Esophagus squamous epithelium (tissue), 5 donors: ENCODE measurements at regions not wholly inside any gene's neighbourhood (a gene's known extent, or its start where the extent isn't known, plus 50 kb on each side); places are given as distances from the start of the nearest gene placed in this dataset.

Experiments used
- DNase-seq: peaks from one replicate; lab custom pipeline; 2025; lab: John Stamatoyannopoulos, UW
- H3K27ac ChIP-seq, 4 donors: fragments of 200-600 bp; sonication (generic); one replicate each; pipeline ENCODE4 v1.5.1; 2016 to 2019; ENCODE audit warnings: mild to moderate bottlenecking in 1 of 4
- H3K27me3 ChIP-seq, 4 donors: fragments of 200-600 bp; sonication (generic); 1 replicate in 3 of 4; 2 replicates in 1 of 4; pipeline versions ENCODE4 v1.5.1 to v1.6.0; 2017 to 2021; ENCODE audit warnings: antibody characterized with exemption in 1 of 4
- H3K36me3 ChIP-seq, 3 donors: fragments of 200-600 bp; sonication (generic); one replicate each; pipeline ENCODE4 v1.5.1; 2016 to 2019
- H3K4me1 ChIP-seq, 3 donors: fragments of 200-600 bp; sonication (generic); one replicate each; pipeline ENCODE4 v1.5.1; 2017 to 2019
- H3K4me3 ChIP-seq, 4 donors: fragments of 200-600 bp; sonication (generic); 1 replicate in 3 of 4; 2 replicates in 1 of 4; pipeline ENCODE4 v1.5.1; 2016 to 2019; ENCODE audit warnings: mild to moderate bottlenecking in 2 of 4, moderate library complexity in 1 of 4
- H3K9me3 ChIP-seq, 3 donors: fragments of 200-600 bp; sonication (generic); one replicate each; pipeline ENCODE4 v1.5.1; 2016 to 2019
- CTCF ChIP-seq, 6 experiments: fragments of 450-650 bp in 4 of 6; fragments of 200-600 bp in 2 of 6; sonication (generic) in 2 of 6; IDR thresholded peaks; one replicate each; pipeline ENCODE4 v1.5.1; 2016 to 2019; ENCODE audit warnings: antibody characterized with exemption in 6 of 6, mild to moderate bottlenecking in 4 of 6, moderate library complexity in 4 of 6
- POLR2A ChIP-seq, 4 donors: fragments of 450-650 bp; IDR thresholded peaks; one replicate each; pipeline ENCODE4 v1.6.1; 2017; ENCODE audit warnings: antibody characterized with exemption in 4 of 4, mild to moderate bottlenecking in 4 of 4, moderate library complexity in 3 of 4
- WGBS, 2 donors: methylation state at CpG; one replicate each; pipeline ENCODE4 v1.1.5; 2018; 5-methylcytosine and 5-hydroxymethylcytosine counted together
- intact Hi-C: fragments of 100-400 bp; cut with DNase I; formaldehyde crosslinking; loops from one replicate; pipeline ENCODE4 v1.15.0; 2022
- donor health status: DM: yes; HTN: yes; CAD: no.

DNA sequence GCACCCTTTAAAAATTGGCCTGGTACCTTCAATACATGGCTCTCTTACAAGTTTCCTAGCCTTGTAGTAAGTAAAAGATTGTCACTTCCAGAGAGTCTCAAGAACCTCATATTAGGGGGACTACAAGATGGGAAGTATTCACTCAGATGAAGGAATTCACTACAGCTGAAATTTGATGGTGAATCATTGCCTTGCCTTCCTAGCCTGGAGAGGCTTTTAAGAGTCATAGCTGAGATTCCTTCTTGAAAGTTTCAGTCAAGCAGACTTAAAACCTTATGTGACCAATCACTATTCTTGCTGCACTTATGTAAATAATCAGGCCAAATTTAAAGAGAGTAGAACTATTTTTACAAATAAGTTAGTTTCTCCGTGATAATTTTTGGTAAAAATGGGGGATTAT is 451.6 kb downstream of the TRHDE start:
- no peaks in the 10 kb centered on the region for H3K9me3 ChIP-seq
- no peaks in the 10 kb centered on the region for H3K4me1 ChIP-seq
- H3K27me3 ChIP-seq, result no peaks in the 10 kb centered on the region
- intact Hi-C loops, result no loop called here
- no peak for DNase-seq
- H3K36me3 ChIP-seq, result no peaks in the 10 kb centered on the region
- H3K4me3 ChIP-seq, result no peak overlapping the region
- no peak overlapping the region for H3K27ac ChIP-seq
- 41 to 67% methylated on average over 1 of the region's 1 CpG for whole genome bisulfite sequencing, 2 donors
- TF ChIP-seq POLR2A (IDR thresholded peaks at IDR 0.05) (no peak), CTCF (IDR thresholded peaks at IDR 0.05) (no peak)

GRCh38 chr12:72729451-72730010 is 457.4 kb downstream of the TRHDE start:
- no peak for TF ChIP-seq POLR2A (IDR thresholded peaks at IDR 0.05)
- TF ChIP-seq CTCF (IDR thresholded peaks at IDR 0.05), result no peak
- Histone ChIP-seq H3K4me3 (no peak overlapping the region), H3K27me3 (no peaks in the 10 kb centered on the region), H3K36me3 (no peaks in the 10 kb centered on the region), H3K4me1 (no peaks in the 10 kb centered on the region), H3K9me3 (no peaks in the 10 kb centered on the region), H3K27ac (no peak overlapping the region)
- 26 to 40% methylated on average over 1 of the region's 1 CpG for WGBS, 2 donors
- DNase-seq, result no peak
- intact Hi-C loops, result no loop called here

- H3K27me3 ChIP-seq, result no peaks in the 10 kb centered on the region
- H3K4me1 ChIP-seq, result no peaks in the 10 kb centered on the region
- TF ChIP-seq CTCF (IDR thresholded peaks at IDR 0.05), result no peak
- no peaks in the 10 kb centered on the region for H3K9me3 ChIP-seq
- no peak overlapping the region for H3K4me3 ChIP-seq
- H3K36me3 ChIP-seq, result no peaks in the 10 kb centered on the region
- no peak for DNase-seq
- 76 to 82% methylated on average over 2 of the region's 2 CpGs for WGBS, 2 donors
- intact Hi-C loops, result no loop called here
- no peak overlapping the region for H3K27ac ChIP-seq
Observed at GRCh38 chr12:72734581-72734980, 462.4 kb downstream of the TRHDE start.

GRCh38 chr12:72738811-72739210 is 466.6 kb downstream of the TRHDE start:
- 55 to 59% methylated on average over 2 of the region's 2 CpGs for WGBS, 2 donors
- Histone ChIP-seq H3K27ac (no peak overlapping the region), H3K27me3 (no peaks in the 10 kb centered on the region), H3K9me3 (peaks cover 0 to 17% (median 8%) of the 10 kb centered on the region in 3 donors), H3K36me3 (no peaks in the 10 kb centered on the region), H3K4me1 (no peaks in the 10 kb centered on the region), H3K4me3 (no peak overlapping the region)
- TF ChIP-seq CTCF (IDR thresholded peaks at IDR 0.05) (no peak), POLR2A (IDR thresholded peaks at IDR 0.05) (no peak)
- intact Hi-C loops, result no loop called here
- DNase-seq, result no peak

DNA sequence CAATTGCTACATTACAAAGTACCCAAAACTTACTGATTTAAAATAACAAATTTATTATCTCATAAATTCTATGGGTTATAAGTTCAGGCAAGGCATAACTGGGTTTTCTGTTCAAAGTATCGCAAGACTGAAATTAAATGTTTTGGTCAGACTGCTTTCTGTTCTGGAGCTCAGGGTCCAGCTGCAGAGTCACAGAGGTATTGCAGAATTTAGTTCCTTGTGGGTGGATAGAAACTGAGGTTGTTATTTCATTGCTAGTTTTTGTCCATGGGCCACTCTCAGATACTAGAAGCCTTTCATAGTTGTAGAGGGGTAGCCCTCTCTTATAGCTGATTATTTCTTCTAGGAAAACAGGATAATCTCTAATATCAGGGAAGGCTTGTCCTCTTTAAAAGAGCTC is 467.9 kb downstream of the TRHDE start:
- no peak for DNase-seq
- intact Hi-C loops, result no loop called here
- no peak for TF ChIP-seq CTCF (IDR thresholded peaks at IDR 0.05)
- no peak for TF ChIP-seq POLR2A (IDR thresholded peaks at IDR 0.05)
- peaks cover 0 to 17% (median 8%) of the 10 kb centered on the region in 3 donors for H3K9me3 ChIP-seq
- H3K4me3 ChIP-seq, result no peak overlapping the region
- no peaks in the 10 kb centered on the region for H3K27me3 ChIP-seq
- H3K36me3 ChIP-seq, result no peaks in the 10 kb centered on the region
- no peak overlapping the region for H3K27ac ChIP-seq
- WGBS, 2 donors, result 83 to 92% methylated on average over 1 of the region's 1 CpG
- no peaks in the 10 kb centered on the region for H3K4me1 ChIP-seq
